Muscle layer of duodenum (tissue), 2 donors: ENCODE measurements at regions not wholly inside any gene's neighbourhood (a gene's known extent, or its start where the extent isn't known, plus 50 kb on each side); places are given as distances from the start of the nearest gene placed in this dataset.

ENCODE experiments used
- H3K27ac ChIP-seq: one replicate; pipeline ENCODE4 v1.7.0; 2013; ENCODE audit warnings: mild to moderate bottlenecking, low read length
- H3K27me3 ChIP-seq: one replicate; pipeline ENCODE4 v1.7.0; 2013; ENCODE audit warnings: low read depth, mild to moderate bottlenecking, control low read depth, low read length
- H3K36me3 ChIP-seq, 2 donors: one replicate each; pipeline ENCODE4 v1.7.0; 2013; ENCODE audit warnings: low read length in 2 of 2, control low read depth in 1 of 2, mild to moderate bottlenecking in 1 of 2; ENCODE audit not compliant: insufficient read depth in 2 of 2, control insufficient read depth in 1 of 2
- H3K4me1 ChIP-seq, 2 donors: one replicate each; pipeline ENCODE4 v1.7.0; 2013; ENCODE audit warnings: low read length in 2 of 2, mild to moderate bottlenecking in 2 of 2, control low read depth in 1 of 2, moderate library complexity in 1 of 2; ENCODE audit not compliant: insufficient read depth in 2 of 2, control insufficient read depth in 1 of 2
- H3K4me3 ChIP-seq, 2 donors: one replicate each; pipeline ENCODE4 v1.7.0; 2013; ENCODE audit warnings: low read length in 2 of 2, low read depth in 1 of 2, mild to moderate bottlenecking in 1 of 2
- H3K9me3 ChIP-seq, 2 donors: one replicate each; pipeline ENCODE4 v1.7.0; 2013; ENCODE audit warnings: low read length in 2 of 2, control low read depth in 1 of 2, mild to moderate bottlenecking in 1 of 2; ENCODE audit not compliant: control insufficient read depth in 1 of 2
- donor health status: healthy.

DNA sequence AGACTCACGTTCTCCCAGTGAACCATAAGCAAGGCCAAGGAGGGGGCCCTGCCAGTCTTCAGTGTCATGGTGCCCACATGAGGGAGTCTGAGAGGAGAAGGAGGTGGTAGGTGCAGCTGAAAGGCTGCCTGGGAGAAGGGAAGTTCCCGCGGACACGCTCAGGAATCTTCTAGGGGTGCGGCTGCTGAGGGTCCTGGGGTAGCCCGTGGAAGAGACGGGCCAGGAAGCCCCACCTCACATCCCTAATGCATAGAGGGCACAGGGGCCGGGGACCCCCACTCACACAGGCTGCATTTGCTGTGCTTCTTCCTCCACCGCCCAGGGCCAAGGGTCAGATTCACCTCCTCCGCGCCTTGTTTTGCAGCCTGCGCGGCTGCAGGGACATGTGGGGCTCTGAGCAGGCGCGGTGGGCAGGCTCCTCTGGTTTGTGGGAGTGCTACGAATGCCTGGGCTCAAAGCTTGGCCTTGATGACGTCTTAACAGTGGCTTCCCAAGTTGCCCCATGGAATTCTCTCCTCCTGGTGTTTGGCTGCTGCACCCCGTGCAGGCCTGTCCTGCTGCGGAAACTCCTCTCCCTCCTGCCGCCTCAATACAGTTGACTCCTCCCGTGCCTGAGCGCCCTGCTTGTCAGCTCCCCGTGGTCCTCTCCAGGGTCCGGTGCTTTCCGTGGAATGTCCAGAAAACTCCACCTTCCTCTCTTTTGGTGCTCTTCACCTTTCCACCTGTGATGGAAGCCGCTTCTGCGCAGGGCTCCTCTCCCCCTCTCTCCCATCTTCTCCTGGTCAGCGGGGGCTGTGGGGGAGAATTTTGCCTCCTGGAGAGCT, 95.7 kb downstream of the VAPA start:
- Histone ChIP-seq H3K36me3 (no peaks in the 10 kb centered on the region), H3K4me1 (peaks cover 0 to 15% of the 10 kb centered on the region in 2 donors), H3K27me3 (no peaks in the 10 kb centered on the region), H3K9me3 (no peaks in the 10 kb centered on the region), H3K4me3 (no peak overlapping the region), H3K27ac (peak overlapping the region; percentile 58)

DNA sequence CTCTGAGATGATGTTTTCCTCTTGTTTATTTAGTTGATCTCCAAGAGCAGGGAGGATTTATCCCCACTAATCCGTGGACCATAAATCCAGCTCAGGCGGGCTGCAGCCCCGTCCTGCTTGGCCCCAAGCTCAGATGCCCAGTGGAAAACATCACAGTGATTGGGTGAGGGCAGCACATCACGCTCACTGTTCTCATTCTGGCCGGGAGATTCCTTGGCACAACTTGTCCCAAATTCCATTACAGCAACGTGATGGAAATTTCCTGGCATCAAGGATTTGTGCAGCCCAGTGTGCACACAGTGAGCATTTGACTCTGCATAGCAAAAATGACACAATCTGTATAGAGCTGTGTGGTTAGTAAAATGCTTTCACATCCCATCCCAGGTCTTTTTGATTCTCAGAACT, 96.8 kb downstream of the VAPA start:
- Histone ChIP-seq H3K4me1 (peaks cover 0 to 17% of the 10 kb centered on the region in 2 donors), H3K27ac (peak overlapping the region; percentile 60), H3K4me3 (no peak overlapping the region), H3K27me3 (no peaks in the 10 kb centered on the region), H3K9me3 (no peaks in the 10 kb centered on the region), H3K36me3 (no peaks in the 10 kb centered on the region)

DNA sequence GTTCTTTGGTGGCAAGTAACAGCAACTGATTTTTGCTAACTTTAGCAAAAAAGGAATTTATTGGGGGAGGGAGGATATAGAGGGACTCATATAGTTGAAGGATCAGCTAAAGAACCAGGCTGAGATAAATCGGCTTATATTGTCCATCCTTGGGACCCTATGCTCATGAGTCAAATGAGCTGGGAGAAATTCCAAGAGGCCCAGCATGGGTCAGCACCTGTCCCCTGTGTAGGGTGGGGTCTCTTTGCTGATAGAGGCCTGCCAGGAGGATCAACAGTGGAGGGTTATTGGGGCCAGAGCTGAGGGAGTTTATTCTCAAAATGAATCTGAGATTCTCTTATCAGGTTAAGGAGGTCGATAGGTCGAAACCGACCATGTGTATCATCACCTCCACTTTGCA, 97.2 kb downstream of the VAPA start:
- peaks cover 2 to 21% of the 10 kb centered on the region in 2 donors for H3K4me1 ChIP-seq
- H3K27me3 ChIP-seq: no peaks in the 10 kb centered on the region
- H3K36me3 ChIP-seq: no peaks in the 10 kb centered on the region
- H3K9me3 ChIP-seq: no peaks in the 10 kb centered on the region
- H3K4me3 ChIP-seq: no peak overlapping the region
- H3K27ac ChIP-seq: peak overlapping the region; percentile 60

DNA sequence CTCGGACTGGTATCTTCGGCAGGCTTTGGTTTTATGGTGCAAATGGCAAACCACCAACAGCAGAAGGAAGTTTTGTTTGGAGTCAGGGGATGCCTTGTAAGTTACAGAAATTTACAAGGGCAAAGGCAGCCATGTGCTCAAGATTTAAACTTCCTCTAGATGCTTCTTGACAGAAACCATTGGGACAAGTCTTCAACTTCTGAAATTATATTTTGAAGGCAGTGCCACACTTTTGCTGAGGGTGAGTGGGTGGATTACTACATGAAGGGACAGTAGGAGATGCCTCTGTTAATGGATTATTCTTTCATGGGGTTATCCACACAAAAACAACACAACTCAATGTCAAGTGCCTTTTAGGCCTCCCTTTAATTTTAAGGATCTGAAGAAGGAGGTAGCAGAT, 97.9 kb downstream of the VAPA start:
- Histone ChIP-seq H3K27me3 (no peaks in the 10 kb centered on the region), H3K4me3 (no peak overlapping the region), H3K4me1 (peaks cover 5 to 25% of the 10 kb centered on the region in 2 donors), H3K27ac (peak overlapping the region; percentile 60), H3K9me3 (no peaks in the 10 kb centered on the region), H3K36me3 (no peaks in the 10 kb centered on the region)

- no peak overlapping the region for H3K27ac ChIP-seq
- H3K4me3 ChIP-seq: no peak overlapping the region
- peaks cover 5 to 25% of the 10 kb centered on the region in 2 donors for H3K4me1 ChIP-seq
- no peaks in the 10 kb centered on the region for H3K27me3 ChIP-seq
- no peaks in the 10 kb centered on the region for H3K9me3 ChIP-seq
- no peaks in the 10 kb centered on the region for H3K36me3 ChIP-seq
Observed at GRCh38 chr18:10012526-10012925, 98.7 kb downstream of the VAPA start.

- no peak overlapping the region for H3K4me3 ChIP-seq
- H3K27me3 ChIP-seq: no peaks in the 10 kb centered on the region
- peaks cover 5 to 25% of the 10 kb centered on the region in 2 donors for H3K4me1 ChIP-seq
- H3K36me3 ChIP-seq: no peaks in the 10 kb centered on the region
- H3K27ac ChIP-seq: no peak overlapping the region
- no peaks in the 10 kb centered on the region for H3K9me3 ChIP-seq
Observed at GRCh38 chr18:10013621-10014543, 100.1 kb downstream of the VAPA start.

GRCh38 chr18:10015288-10015701, 101.5 kb downstream of the VAPA start:
- Histone ChIP-seq H3K9me3 (no peaks in the 10 kb centered on the region), H3K4me1 (peaks cover 5 to 18% of the 10 kb centered on the region in 2 donors), H3K36me3 (no peaks in the 10 kb centered on the region), H3K4me3 (no peak overlapping the region), H3K27ac (no peak overlapping the region), H3K27me3 (no peaks in the 10 kb centered on the region)

- Histone ChIP-seq H3K9me3 (no peaks in the 10 kb centered on the region), H3K27ac (peak overlapping the region; percentile 39), H3K4me1 (peaks cover 5 to 11% of the 10 kb centered on the region in 2 donors), H3K36me3 (no peaks in the 10 kb centered on the region), H3K27me3 (no peaks in the 10 kb centered on the region), H3K4me3 (no peak overlapping the region)
Observed at GRCh38 chr18:10015941-10016819, 102.4 kb downstream of the VAPA start.

DNA sequence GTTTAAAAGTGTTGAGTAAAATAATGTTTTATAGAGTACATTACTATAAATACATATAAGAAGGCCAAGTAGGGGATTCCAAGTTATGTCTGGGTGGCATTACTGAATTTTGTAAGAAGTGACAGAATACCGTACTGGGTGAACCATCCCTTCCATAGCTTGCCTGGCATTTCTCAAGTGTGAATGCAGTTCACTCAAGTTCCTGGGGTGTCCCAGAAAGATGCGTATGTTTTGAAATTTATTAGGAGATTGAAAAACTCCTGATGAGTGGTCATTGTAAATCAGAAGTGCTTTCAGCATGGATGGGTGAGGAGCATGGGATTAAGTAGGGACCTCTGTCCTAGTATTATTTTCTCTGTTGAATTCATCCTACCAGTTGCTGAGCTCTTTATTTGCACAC, 103.2 kb downstream of the VAPA start:
- H3K27me3 ChIP-seq: no peaks in the 10 kb centered on the region

GRCh38 chr18:10018289-10018688, 104.5 kb downstream of the VAPA start:
- no peaks in the 10 kb centered on the region for H3K36me3 ChIP-seq
- H3K4me1 ChIP-seq: peaks cover 5 to 10% of the 10 kb centered on the region in 2 donors
- H3K4me3 ChIP-seq: no peak overlapping the region
- no peaks in the 10 kb centered on the region for H3K27me3 ChIP-seq
- no peak overlapping the region for H3K27ac ChIP-seq
- no peaks in the 10 kb centered on the region for H3K9me3 ChIP-seq

More for the DNA sequence above, 103.2 kb downstream of the VAPA start:
- Histone ChIP-seq H3K36me3 (no peaks in the 10 kb centered on the region), H3K4me1 (peaks cover 5 to 10% of the 10 kb centered on the region in 2 donors), H3K4me3 (no peak overlapping the region), H3K9me3 (no peaks in the 10 kb centered on the region), H3K27ac (no peak overlapping the region)
